GM23338 (cell line): ENCODE measurements at regions not wholly inside any gene's neighbourhood (a gene's known extent, or its start where the extent isn't known, plus 50 kb on each side); places are given as distances from the start of the nearest gene placed in this dataset.

Source experiments
- ATAC-seq: fragments of 200-7000 bp; cut with Tn5 transposase; 3 replicates; pipeline ENCODE4 v1.9.1; 2020
- DNase-seq: peaks from one replicate; pipeline ENCODE4 v3.0.0-alpha.2; 2015; ENCODE audit warnings: low spot score
- H2AFZ ChIP-seq: fragments of 200-600 bp; sonication (generic); 2 replicates; pipeline ENCODE4 v1.8.0; 2016; ENCODE audit warnings: antibody characterized with exemption, mild to moderate bottlenecking, moderate library complexity
- H3F3A ChIP-seq: fragments of 200-600 bp; sonication (generic); replicated peaks from 2 replicates; pipeline ENCODE4 v1.8.0; 2017; ENCODE audit warnings: antibody characterized with exemption, mixed run types, low read depth
- H3K27ac ChIP-seq: fragments of 200-600 bp; sonication (generic); 2 replicates; pipeline ENCODE4 v1.6.1; 2016; ENCODE audit warnings: low read depth
- H3K27me3 ChIP-seq: fragments of 200-600 bp; sonication (generic); 2 replicates; pipeline ENCODE4 v1.8.0; 2016; ENCODE audit warnings: mild to moderate bottlenecking, mixed run types, moderate library complexity; ENCODE audit not compliant: insufficient read depth
- H3K36me3 ChIP-seq: fragments of 200-600 bp; sonication (generic); 2 replicates; pipeline ENCODE4 v1.8.0; 2016; ENCODE audit warnings: mild to moderate bottlenecking; ENCODE audit not compliant: insufficient read depth
- H3K4me1 ChIP-seq: fragments of 200-600 bp; sonication (generic); 2 replicates; pipeline ENCODE4 v1.8.0; 2016; ENCODE audit warnings: mild to moderate bottlenecking, moderate library complexity; ENCODE audit not compliant: insufficient read depth
- H3K4me2 ChIP-seq: fragments of 200-600 bp; sonication (generic); 2 replicates; pipeline ENCODE4 v1.7.1; 2017; ENCODE audit warnings: mixed run types
- H3K4me3 ChIP-seq: fragments of 200-600 bp; sonication (generic); 2 replicates; pipeline ENCODE4 v1.6.1; 2016; ENCODE audit warnings: mixed run types
- H3K79me2 ChIP-seq: fragments of 200-600 bp; sonication (generic); replicated peaks from 2 replicates; pipeline ENCODE4 v1.8.0; 2017; ENCODE audit warnings: mild to moderate bottlenecking; ENCODE audit not compliant: insufficient read depth
- H3K9me2 ChIP-seq: fragments of 200-600 bp; sonication (generic); 2 replicates; pipeline ENCODE4 v1.8.0; 2017; ENCODE audit not compliant: insufficient read depth
- H4K20me1 ChIP-seq: fragments of 200-600 bp; sonication (generic); replicated peaks from 2 replicates; pipeline ENCODE4 v1.8.0; 2017; ENCODE audit warnings: mild to moderate bottlenecking; ENCODE audit not compliant: insufficient read depth
- H3K27ac Mint-ChIP-seq: 2 replicates; pipeline ENCODE4 v1.8.0; 2020; ENCODE audit warnings: inconsistent platforms, mild to moderate bottlenecking, moderate library complexity, mixed read lengths
- H3K27me3 Mint-ChIP-seq: 3 replicates; pipeline ENCODE4 v1.8.0; 2022; ENCODE audit warnings: low read depth, mild to moderate bottlenecking, moderate library complexity, mixed read lengths, inconsistent platforms; ENCODE audit not compliant: insufficient read depth, poor library complexity
- H3K36me3 Mint-ChIP-seq: 3 replicates; pipeline ENCODE4 v1.8.0; 2021; ENCODE audit warnings: low read depth, mild to moderate bottlenecking, inconsistent platforms, moderate library complexity, mixed read lengths
- H3K4me1 Mint-ChIP-seq: 3 replicates; pipeline ENCODE4 v1.8.0; 2020; ENCODE audit warnings: mild to moderate bottlenecking, inconsistent platforms, mixed read lengths
- H3K4me3 Mint-ChIP-seq: 3 replicates; pipeline ENCODE4 v1.8.0; 2021; ENCODE audit warnings: moderate library complexity, mild to moderate bottlenecking, inconsistent platforms, mixed read lengths
- H3K9me3 Mint-ChIP-seq: 3 replicates; pipeline ENCODE4 v1.8.0; 2020; ENCODE audit warnings: moderate library complexity, mild to moderate bottlenecking, inconsistent platforms, mixed read lengths
- CREB1 ChIP-seq: fragments of 250-450 bp; sonication (Bioruptor Pico); IDR thresholded peaks from 2 replicates; pipeline ENCODE4 v1.5.0; 2020; ENCODE audit warnings: low read depth, mild to moderate bottlenecking, moderate library complexity
- EZH2 ChIP-seq: fragments of 200-600 bp; sonication (generic); IDR thresholded peaks from one replicate; pipeline ENCODE4 v1.8.0; 2017; ENCODE audit warnings: antibody characterized with exemption, mild to moderate bottlenecking, low read depth; ENCODE audit not compliant: unreplicated experiment
- EZH2phosphoT487 ChIP-seq: fragments of 200-600 bp; sonication (generic); IDR thresholded peaks from one replicate; pipeline ENCODE4 v1.8.1; 2018; ENCODE audit warnings: antibody characterized with exemption; ENCODE audit not compliant: unreplicated experiment
- JUNB ChIP-seq: IDR thresholded peaks from one replicate; pipeline ENCODE4 v1.6.1; 2016; ENCODE audit warnings: antibody characterized with exemption; ENCODE audit not compliant: unreplicated experiment
- NANOG ChIP-seq: IDR thresholded peaks from 2 replicates; pipeline ENCODE4 v1.6.1; 2016; ENCODE audit warnings: antibody characterized with exemption, borderline replicate concordance
- POLR2AphosphoS5 ChIP-seq: IDR thresholded peaks from 2 replicates; pipeline ENCODE4 v1.6.1; 2016; ENCODE audit warnings: antibody characterized with exemption, low read depth
- STAT1 ChIP-seq: IDR thresholded peaks from one replicate; pipeline ENCODE4 v1.6.1; 2016; ENCODE audit warnings: antibody characterized with exemption; ENCODE audit not compliant: unreplicated experiment
- ZNF114 ChIP-seq: fragments of 250-450 bp; sonication (Bioruptor Pico); IDR thresholded peaks from 2 replicates; pipeline ENCODE4 v1.5.0; 2020; ENCODE audit warnings: mild to moderate bottlenecking, moderate library complexity
- ZNF331 ChIP-seq: fragments of 250-450 bp; sonication (Bioruptor Pico); IDR thresholded peaks from 2 replicates; pipeline ENCODE4 v1.5.0; 2020; ENCODE audit warnings: low read depth, mild to moderate bottlenecking, moderate library complexity
- TF ChIP-seq, protein P1 (sequence below): IDR thresholded peaks from 2 replicates; pipeline ENCODE4 v1.6.1; 2016; ENCODE audit warnings: antibody characterized with exemption
- TF ChIP-seq, protein P2 (sequence below): fragments of 250-450 bp; sonication (Bioruptor Pico); IDR thresholded peaks from 2 replicates; pipeline ENCODE4 v1.5.0; 2020; ENCODE audit warnings: mild to moderate bottlenecking, moderate library complexity
- TF ChIP-seq, protein P3 (sequence below): IDR thresholded peaks from one replicate; pipeline ENCODE4 v1.6.1; 2018; ENCODE audit warnings: antibody characterized with exemption; ENCODE audit not compliant: unreplicated experiment
- TF ChIP-seq, protein P4 (sequence below), 2 experiments: fragments of 200-600 bp in 1 of 2; sonication (generic) in 1 of 2; conservative IDR thresholded peaks; 2 replicates each; pipeline versions ENCODE4 v1.5.1 to v1.6.1; 2016 to 2017; ENCODE audit warnings: antibody characterized with exemption in 2 of 2, low read depth in 2 of 2, mild to moderate bottlenecking in 2 of 2, moderate library complexity in 1 of 2

DNA sequence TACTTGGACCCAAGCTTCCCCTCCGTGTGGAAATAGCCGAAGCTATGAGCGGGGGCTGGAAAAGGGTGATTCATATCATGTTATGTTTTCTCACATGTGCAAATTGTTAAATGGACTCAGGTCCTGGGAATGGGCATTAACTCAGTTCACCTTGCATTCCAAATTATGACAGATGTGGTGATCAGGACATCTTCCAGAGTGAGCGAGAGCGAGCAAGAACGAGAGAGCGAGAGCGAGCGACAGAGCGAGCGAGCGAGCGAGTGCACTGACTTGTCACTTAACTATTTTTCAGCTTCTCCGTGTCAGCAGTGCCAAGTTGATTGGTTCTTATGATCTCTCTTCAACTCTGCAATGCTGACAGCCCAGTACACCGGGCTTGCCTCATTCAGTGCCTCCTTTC is 437.4 kb upstream of the NRSN1 start:
- Histone ChIP-seq H2AFZ (no peak overlapping the region), H3K4me2 (no peak overlapping the region), H3K9me2 (peaks cover 8% of the 10 kb centered on the region; the same call in 1 of the 2 replicates), H4K20me1 (no peaks in the 10 kb centered on the region), H3K27me3 (no peaks in the 10 kb centered on the region), H3K4me1 (no peaks in the 10 kb centered on the region), H3K79me2 (no peaks in the 10 kb centered on the region), H3K27ac (no peak overlapping the region), H3K36me3 (no peaks in the 10 kb centered on the region), H3K4me3 (no peak overlapping the region), H3F3A (no peaks in the 10 kb centered on the region)
- Mint-ChIP-seq H3K27ac (no peak overlapping the region), H3K36me3 (no peaks in the 10 kb centered on the region), H3K4me1 (peaks cover 11% of the 10 kb centered on the region), H3K4me3 (no peak overlapping the region), H3K27me3 (no peaks in the 10 kb centered on the region), H3K9me3 (no peaks in the 10 kb centered on the region)
- TF ChIP-seq POLR2AphosphoS5 (no peak), JUNB (no peak), EZH2 (no peak), EZH2phosphoT487 (no peak), NANOG (no peak), ZNF114 (CRISPR knock-in tag) (no peak), ZNF331 (no peak), STAT1 (no peak), CREB1 (CRISPR knock-in tag) (no peak)
- TF ChIP-seq, protein P1, sequence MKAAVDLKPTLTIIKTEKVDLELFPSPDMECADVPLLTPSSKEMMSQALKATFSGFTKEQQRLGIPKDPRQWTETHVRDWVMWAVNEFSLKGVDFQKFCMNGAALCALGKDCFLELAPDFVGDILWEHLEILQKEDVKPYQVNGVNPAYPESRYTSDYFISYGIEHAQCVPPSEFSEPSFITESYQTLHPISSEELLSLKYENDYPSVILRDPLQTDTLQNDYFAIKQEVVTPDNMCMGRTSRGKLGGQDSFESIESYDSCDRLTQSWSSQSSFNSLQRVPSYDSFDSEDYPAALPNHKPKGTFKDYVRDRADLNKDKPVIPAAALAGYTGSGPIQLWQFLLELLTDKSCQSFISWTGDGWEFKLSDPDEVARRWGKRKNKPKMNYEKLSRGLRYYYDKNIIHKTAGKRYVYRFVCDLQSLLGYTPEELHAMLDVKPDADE: no peak
- TF ChIP-seq, protein P2, sequence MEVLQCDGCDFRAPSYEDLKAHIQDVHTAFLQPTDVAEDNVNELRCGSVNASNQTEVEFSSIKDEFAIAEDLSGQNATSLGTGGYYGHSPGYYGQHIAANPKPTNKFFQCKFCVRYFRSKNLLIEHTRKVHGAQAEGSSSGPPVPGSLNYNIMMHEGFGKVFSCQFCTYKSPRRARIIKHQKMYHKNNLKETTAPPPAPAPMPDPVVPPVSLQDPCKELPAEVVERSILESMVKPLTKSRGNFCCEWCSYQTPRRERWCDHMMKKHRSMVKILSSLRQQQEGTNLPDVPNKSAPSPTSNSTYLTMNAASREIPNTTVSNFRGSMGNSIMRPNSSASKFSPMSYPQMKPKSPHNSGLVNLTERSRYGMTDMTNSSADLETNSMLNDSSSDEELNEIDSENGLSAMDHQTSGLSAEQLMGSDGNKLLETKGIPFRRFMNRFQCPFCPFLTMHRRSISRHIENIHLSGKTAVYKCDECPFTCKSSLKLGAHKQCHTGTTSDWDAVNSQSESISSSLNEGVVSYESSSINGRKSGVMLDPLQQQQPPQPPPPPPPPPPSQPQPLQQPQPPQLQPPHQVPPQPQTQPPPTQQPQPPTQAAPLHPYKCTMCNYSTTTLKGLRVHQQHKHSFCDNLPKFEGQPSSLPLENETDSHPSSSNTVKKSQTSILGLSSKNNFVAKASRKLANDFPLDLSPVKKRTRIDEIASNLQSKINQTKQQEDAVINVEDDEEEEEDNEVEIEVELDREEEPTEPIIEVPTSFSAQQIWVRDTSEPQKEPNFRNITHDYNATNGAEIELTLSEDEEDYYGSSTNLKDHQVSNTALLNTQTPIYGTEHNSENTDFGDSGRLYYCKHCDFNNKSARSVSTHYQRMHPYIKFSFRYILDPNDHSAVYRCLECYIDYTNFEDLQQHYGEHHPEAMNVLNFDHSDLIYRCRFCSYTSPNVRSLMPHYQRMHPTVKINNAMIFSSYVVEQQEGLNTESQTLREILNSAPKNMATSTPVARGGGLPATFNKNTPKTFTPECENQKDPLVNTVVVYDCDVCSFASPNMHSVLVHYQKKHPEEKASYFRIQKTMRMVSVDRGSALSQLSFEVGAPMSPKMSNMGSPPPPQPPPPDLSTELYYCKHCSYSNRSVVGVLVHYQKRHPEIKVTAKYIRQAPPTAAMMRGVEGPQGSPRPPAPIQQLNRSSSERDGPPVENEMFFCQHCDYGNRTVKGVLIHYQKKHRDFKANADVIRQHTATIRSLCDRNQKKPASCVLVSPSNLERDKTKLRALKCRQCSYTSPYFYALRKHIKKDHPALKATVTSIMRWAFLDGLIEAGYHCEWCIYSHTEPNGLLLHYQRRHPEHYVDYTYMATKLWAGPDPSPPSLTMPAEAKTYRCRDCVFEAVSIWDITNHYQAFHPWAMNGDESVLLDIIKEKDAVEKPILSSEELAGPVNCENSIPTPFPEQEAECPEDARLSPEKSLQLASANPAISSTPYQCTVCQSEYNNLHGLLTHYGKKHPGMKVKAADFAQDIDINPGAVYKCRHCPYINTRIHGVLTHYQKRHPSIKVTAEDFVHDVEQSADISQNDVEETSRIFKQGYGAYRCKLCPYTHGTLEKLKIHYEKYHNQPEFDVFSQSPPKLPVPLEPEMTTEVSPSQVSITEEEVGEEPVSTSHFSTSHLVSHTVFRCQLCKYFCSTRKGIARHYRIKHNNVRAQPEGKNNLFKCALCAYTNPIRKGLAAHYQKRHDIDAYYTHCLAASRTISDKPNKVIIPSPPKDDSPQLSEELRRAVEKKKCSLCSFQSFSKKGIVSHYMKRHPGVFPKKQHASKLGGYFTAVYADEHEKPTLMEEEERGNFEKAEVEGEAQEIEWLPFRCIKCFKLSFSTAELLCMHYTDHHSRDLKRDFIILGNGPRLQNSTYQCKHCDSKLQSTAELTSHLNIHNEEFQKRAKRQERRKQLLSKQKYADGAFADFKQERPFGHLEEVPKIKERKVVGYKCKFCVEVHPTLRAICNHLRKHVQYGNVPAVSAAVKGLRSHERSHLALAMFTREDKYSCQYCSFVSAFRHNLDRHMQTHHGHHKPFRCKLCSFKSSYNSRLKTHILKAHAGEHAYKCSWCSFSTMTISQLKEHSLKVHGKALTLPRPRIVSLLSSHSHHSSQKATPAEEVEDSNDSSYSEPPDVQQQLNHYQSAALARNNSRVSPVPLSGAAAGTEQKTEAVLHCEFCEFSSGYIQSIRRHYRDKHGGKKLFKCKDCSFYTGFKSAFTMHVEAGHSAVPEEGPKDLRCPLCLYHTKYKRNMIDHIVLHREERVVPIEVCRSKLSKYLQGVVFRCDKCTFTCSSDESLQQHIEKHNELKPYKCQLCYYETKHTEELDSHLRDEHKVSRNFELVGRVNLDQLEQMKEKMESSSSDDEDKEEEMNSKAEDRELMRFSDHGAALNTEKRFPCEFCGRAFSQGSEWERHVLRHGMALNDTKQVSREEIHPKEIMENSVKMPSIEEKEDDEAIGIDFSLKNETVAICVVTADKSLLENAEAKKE (CRISPR knock-in tag): no peak
- TF ChIP-seq, protein P3, sequence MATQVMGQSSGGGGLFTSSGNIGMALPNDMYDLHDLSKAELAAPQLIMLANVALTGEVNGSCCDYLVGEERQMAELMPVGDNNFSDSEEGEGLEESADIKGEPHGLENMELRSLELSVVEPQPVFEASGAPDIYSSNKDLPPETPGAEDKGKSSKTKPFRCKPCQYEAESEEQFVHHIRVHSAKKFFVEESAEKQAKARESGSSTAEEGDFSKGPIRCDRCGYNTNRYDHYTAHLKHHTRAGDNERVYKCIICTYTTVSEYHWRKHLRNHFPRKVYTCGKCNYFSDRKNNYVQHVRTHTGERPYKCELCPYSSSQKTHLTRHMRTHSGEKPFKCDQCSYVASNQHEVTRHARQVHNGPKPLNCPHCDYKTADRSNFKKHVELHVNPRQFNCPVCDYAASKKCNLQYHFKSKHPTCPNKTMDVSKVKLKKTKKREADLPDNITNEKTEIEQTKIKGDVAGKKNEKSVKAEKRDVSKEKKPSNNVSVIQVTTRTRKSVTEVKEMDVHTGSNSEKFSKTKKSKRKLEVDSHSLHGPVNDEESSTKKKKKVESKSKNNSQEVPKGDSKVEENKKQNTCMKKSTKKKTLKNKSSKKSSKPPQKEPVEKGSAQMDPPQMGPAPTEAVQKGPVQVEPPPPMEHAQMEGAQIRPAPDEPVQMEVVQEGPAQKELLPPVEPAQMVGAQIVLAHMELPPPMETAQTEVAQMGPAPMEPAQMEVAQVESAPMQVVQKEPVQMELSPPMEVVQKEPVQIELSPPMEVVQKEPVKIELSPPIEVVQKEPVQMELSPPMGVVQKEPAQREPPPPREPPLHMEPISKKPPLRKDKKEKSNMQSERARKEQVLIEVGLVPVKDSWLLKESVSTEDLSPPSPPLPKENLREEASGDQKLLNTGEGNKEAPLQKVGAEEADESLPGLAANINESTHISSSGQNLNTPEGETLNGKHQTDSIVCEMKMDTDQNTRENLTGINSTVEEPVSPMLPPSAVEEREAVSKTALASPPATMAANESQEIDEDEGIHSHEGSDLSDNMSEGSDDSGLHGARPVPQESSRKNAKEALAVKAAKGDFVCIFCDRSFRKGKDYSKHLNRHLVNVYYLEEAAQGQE: no peak
- TF ChIP-seq, protein P4, sequence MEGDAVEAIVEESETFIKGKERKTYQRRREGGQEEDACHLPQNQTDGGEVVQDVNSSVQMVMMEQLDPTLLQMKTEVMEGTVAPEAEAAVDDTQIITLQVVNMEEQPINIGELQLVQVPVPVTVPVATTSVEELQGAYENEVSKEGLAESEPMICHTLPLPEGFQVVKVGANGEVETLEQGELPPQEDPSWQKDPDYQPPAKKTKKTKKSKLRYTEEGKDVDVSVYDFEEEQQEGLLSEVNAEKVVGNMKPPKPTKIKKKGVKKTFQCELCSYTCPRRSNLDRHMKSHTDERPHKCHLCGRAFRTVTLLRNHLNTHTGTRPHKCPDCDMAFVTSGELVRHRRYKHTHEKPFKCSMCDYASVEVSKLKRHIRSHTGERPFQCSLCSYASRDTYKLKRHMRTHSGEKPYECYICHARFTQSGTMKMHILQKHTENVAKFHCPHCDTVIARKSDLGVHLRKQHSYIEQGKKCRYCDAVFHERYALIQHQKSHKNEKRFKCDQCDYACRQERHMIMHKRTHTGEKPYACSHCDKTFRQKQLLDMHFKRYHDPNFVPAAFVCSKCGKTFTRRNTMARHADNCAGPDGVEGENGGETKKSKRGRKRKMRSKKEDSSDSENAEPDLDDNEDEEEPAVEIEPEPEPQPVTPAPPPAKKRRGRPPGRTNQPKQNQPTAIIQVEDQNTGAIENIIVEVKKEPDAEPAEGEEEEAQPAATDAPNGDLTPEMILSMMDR (conservative IDR thresholded peaks at IDR 0.05; ENCODE audit: low read depth in 2 of 2): no peak
- ATAC-seq (no peak), DNase-seq (no peak)
